Small intestine (tissue), 7 donors: ENCODE measurements at regions not wholly inside any gene's neighbourhood (a gene's known extent, or its start where the extent isn't known, plus 50 kb on each side); places are given as distances from the start of the nearest gene placed in this dataset.

ENCODE experiments used
- DNase-seq, 2 donors: peaks; one replicate each; pipeline versions ENCODE4 v3.0.0 to v3.0.0-alpha.2; 2013
- FAIRE-seq: peaks from 2 replicates; lab custom pipeline; 2012; peaks lifted over from hg19 to GRCh38; lab: Jason Lieb, UNC
- H3K27ac ChIP-seq, 3 donors: one replicate each; pipeline ENCODE4 v1.5.1; 2013; ENCODE audit warnings: low read length in 2 of 3, mild to moderate bottlenecking in 2 of 3, control low read depth in 1 of 3, inconsistent platforms in 1 of 3, low read depth in 1 of 3, moderate library complexity in 1 of 3
- H3K27me3 ChIP-seq, 3 donors: one replicate each; pipeline ENCODE4 v1.6.1; 2013; ENCODE audit warnings: low read length in 3 of 3, inconsistent platforms in 1 of 3; ENCODE audit not compliant: control insufficient read depth in 3 of 3, insufficient read depth in 3 of 3
- H3K36me3 ChIP-seq, 3 donors: one replicate each; pipeline ENCODE4 v1.6.1; 2013; ENCODE audit warnings: low read length in 3 of 3, inconsistent platforms in 1 of 3, low read depth in 1 of 3, mild to moderate bottlenecking in 1 of 3, moderate library complexity in 1 of 3; ENCODE audit not compliant: control insufficient read depth in 3 of 3, insufficient read depth in 2 of 3
- H3K4me1 ChIP-seq, 3 donors: one replicate each; pipeline ENCODE4 v1.6.1; 2013; ENCODE audit warnings: low read length in 2 of 3, inconsistent platforms in 1 of 3, low read depth in 1 of 3, mild to moderate bottlenecking in 1 of 3, moderate library complexity in 1 of 3; ENCODE audit not compliant: control insufficient read depth in 3 of 3, insufficient read depth in 2 of 3
- H3K4me3 ChIP-seq, 3 donors: one replicate each; pipeline ENCODE4 v1.5.1; 2013; ENCODE audit warnings: low read length in 3 of 3, control low read depth in 1 of 3, inconsistent platforms in 1 of 3, low read depth in 1 of 3, mild to moderate bottlenecking in 1 of 3, moderate library complexity in 1 of 3
- H3K9me3 ChIP-seq, 2 donors: one replicate each; pipeline ENCODE4 v1.6.1; 2013; ENCODE audit warnings: low read depth in 1 of 2, low read length in 1 of 2; ENCODE audit not compliant: control insufficient read depth in 2 of 2, insufficient read depth in 1 of 2
- WGBS, 3 donors: extraction: QIAGEN DNeasy Blood & Tissue Kit; methylation state at CpG; one replicate each; pipeline ENCODE4 v1.1.7; 2013; 5-methylcytosine and 5-hydroxymethylcytosine counted together
- donor health status: healthy with polysubstance abuse.
- donor health status: control.
- donor health status: control.
- donor health status: Bipolar disorder and iron deficiency.
- donor health status: healthy.

DNA sequence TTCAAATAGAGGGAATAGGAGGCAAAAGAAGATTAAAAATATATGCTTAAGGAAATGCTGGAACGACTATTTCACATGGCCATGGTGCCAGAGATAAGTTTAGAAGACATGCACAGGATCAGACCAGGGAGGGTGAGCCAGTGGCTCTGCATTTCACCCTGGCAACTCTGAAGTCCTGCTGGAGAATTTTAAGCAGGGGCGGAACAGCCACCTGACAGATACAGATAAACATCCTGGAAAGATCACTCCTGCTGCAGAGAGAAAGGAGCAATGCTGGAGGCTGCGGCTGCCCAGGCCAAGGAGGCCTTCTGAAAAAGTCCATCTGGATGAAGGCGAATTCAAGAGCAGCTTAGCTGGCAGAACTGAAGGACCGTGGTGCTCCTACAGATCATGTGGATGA lies 755.9 kb downstream of the RNF144A start:
- H3K4me3 ChIP-seq: no peak overlapping the region
- H3K9me3 ChIP-seq: no peaks in the 10 kb centered on the region
- H3K4me1 ChIP-seq: peaks cover 0 to 6% (median 0%) of the 10 kb centered on the region in 3 donors
- H3K27me3 ChIP-seq: no peaks in the 10 kb centered on the region
- no peak for FAIRE-seq
- no peaks in the 10 kb centered on the region for H3K36me3 ChIP-seq
- DNase-seq: no peak
- 66 to 72% (median 71%) methylated on average over 5 of the region's 5 CpGs for WGBS, 3 donors
- no peak overlapping the region for H3K27ac ChIP-seq

DNA sequence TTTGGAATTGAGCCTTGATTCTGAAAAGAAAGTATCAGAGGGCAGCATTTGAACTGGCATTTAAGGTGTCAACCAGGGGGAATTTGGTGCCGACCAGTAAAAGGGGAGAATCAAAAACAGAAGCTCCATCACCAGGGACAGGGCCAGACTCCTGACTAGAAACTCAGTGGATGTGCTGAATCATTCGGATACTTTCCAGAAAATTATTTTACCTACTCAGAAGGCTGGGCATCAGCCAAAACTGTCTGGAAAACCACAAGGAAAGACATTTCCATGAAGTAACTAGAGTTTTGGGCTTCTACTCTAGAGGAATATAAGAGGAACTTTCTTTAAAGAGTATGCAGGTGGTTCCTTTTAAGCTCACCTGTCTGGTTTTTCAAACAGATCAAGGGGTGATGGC lies 756.6 kb downstream of the RNF144A start:
- Histone ChIP-seq H3K4me1 (peaks cover 0 to 6% (median 0%) of the 10 kb centered on the region in 3 donors), H3K9me3 (no peaks in the 10 kb centered on the region), H3K27ac (no peak overlapping the region), H3K27me3 (no peaks in the 10 kb centered on the region), H3K4me3 (no peak overlapping the region), H3K36me3 (no peaks in the 10 kb centered on the region)
- DNase-seq: no peak
- no peak for FAIRE-seq
- 80 to 91% (median 85%) methylated on average over 2 of the region's 2 CpGs for WGBS, 3 donors

DNA sequence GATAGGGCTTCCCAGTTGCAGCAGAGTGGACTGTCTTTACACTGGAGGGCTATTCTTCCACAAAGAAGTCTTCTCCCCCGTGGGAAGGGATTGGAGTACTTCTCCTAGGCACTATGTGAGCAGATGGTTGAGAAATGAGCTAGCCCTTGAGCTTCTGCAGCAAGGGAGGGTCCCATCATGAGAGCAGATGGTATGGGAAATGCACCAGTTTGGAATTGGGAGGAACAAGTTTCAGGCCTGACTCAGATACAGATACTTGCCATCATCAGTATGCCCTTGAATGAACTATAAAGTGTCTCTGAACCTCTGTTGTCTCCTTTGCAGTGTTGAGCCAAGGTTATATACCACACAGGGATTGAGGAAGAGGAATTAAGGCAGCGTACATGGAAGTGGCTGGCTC lies 757.4 kb downstream of the RNF144A start:
- 73 to 84% (median 75%) methylated on average over 2 of the region's 2 CpGs for WGBS, 3 donors

DNA sequence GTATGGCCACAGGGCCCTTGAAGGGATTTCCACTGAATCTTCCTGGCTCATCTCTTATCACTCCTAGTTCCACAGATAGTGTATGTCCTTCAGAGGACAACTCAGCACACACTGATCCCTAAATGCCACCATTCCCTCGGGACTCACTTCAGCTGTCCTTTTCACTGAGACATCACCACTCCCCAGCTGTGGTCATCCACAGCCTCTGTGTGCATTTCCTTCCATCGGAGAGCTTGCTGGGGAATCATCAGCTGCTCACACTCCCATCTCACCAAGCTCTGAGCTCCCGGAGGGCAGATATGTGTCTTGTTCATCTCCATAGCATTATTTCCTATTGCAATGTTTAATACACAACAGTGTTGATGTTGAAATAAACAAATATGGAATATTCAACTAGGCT lies 759.5 kb downstream of the RNF144A start:
- Histone ChIP-seq H3K9me3 (no peaks in the 10 kb centered on the region), H3K4me1 (peaks cover 0 to 7% (median 0%) of the 10 kb centered on the region in 3 donors), H3K4me3 (no peak overlapping the region), H3K27ac (no peak overlapping the region), H3K27me3 (no peaks in the 10 kb centered on the region), H3K36me3 (no peaks in the 10 kb centered on the region)
- FAIRE-seq: no peak
- WGBS, 3 donors: 82 to 94% (median 89%) methylated on average over 3 of the region's 3 CpGs
- no peak for DNase-seq

More for the DNA sequence above, 757.4 kb downstream of the RNF144A start:
- Histone ChIP-seq H3K9me3 (no peaks in the 10 kb centered on the region), H3K27ac (no peak overlapping the region), H3K4me3 (no peak overlapping the region), H3K4me1 (peaks cover 0 to 6% (median 0%) of the 10 kb centered on the region in 3 donors), H3K27me3 (no peaks in the 10 kb centered on the region), H3K36me3 (no peaks in the 10 kb centered on the region)
- no peak for DNase-seq
- FAIRE-seq: no peak

DNA sequence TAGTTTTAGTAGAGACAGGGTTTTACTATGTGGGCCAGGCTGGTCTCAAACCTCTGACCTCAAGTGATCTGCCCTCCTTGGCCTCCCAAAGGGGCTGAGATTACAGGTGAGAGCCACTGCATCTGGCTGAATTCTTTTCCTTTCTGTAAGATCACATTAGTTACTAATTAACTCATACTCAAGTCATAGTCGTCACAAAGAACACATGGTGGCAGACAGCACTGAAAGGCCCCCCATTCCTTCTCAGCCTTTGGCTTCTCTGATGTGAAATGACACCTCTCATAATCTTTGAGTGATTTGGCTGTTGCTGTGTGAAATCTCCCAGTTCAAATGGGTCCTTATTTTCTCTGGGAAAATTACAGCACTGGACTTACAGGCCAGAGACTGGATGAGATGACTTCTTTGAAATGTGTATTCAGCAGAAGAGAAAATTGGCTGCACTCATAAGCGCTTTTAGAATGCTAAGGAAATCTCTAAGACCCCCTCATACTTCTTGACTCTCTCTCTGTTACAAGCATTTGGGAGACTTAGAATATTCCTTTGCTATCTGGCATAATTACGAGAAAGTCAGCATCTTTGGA lies 764.8 kb downstream of the RNF144A start:
- Histone ChIP-seq H3K4me3 (no peak overlapping the region), H3K4me1 (peaks cover 0 to 37% (median 0%) of the 10 kb centered on the region in 3 donors), H3K27me3 (no peaks in the 10 kb centered on the region), H3K36me3 (no peaks in the 10 kb centered on the region), H3K9me3 (no peaks in the 10 kb centered on the region), H3K27ac (peak overlapping the region in 1 of 3 donors; percentile 77)
- 55 to 81% (median 68%) methylated on average over 3 of the region's 3 CpGs for WGBS, 3 donors
- peak in 1 of 2 donors; percentile 70 for DNase-seq
- no peak for FAIRE-seq

DNA sequence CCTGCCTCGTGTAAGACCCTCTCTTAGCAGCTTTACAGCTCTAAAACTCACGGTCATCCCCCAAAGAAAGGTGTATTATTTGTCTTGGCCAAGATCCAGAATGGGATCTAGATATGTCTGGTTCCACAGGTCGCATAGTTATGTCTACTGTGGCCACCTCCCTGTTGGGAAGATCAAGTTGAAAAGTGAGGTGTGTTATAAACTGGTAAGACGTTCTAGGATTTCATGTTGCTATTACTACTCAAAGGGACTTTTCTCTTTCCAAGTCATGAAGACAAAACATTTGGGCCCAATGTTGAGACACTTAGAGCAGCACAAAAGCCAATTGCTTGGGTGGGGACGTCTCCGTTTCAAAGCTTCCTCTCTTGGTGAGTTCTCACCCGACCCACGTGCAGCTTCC lies 766.0 kb downstream of the RNF144A start:
- no peaks in the 10 kb centered on the region for H3K27me3 ChIP-seq

DNA sequence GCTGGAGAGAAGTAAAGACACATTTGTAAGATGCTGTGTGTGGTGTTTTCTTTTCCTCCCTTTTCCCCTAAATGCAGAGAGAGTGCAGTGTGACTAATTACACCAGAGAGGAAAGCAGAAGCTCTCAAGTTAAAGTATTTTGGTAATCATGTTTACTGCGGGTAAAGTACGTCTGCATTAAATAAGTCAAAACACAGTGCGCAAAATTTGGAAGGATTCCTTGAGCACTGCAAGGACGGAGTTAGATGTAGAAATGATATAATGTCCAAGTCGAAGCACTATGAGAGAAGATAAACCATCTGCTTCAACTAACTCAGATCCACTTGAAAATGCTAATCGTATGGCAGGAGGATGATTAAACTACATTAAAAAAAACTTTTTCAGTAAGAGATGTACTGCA lies 766.5 kb downstream of the RNF144A start:
- FAIRE-seq (no peak), DNase-seq (no peak)
- H3K9me3 ChIP-seq: no peaks in the 10 kb centered on the region
- H3K27me3 ChIP-seq: no peaks in the 10 kb centered on the region
- H3K27ac ChIP-seq: no peak overlapping the region
- no peak overlapping the region for H3K4me3 ChIP-seq
- WGBS, 3 donors: 69 to 93% (median 91%) methylated on average over 6 of the region's 6 CpGs
- peaks cover 0 to 37% (median 0%) of the 10 kb centered on the region in 3 donors for H3K4me1 ChIP-seq
- no peaks in the 10 kb centered on the region for H3K36me3 ChIP-seq

More for the DNA sequence above, 766.0 kb downstream of the RNF144A start:
- Histone ChIP-seq H3K4me3 (no peak overlapping the region), H3K27ac (peak overlapping the region in 1 of 3 donors; percentile 0), H3K36me3 (no peaks in the 10 kb centered on the region), H3K9me3 (no peaks in the 10 kb centered on the region), H3K4me1 (peaks cover 0 to 37% (median 0%) of the 10 kb centered on the region in 3 donors)
- DNase-seq (peak in 1 of 2 donors; percentile 65), FAIRE-seq (no peak)
- 41 to 63% (median 50%) methylated on average over 8 of the region's 8 CpGs for WGBS, 3 donors

DNA sequence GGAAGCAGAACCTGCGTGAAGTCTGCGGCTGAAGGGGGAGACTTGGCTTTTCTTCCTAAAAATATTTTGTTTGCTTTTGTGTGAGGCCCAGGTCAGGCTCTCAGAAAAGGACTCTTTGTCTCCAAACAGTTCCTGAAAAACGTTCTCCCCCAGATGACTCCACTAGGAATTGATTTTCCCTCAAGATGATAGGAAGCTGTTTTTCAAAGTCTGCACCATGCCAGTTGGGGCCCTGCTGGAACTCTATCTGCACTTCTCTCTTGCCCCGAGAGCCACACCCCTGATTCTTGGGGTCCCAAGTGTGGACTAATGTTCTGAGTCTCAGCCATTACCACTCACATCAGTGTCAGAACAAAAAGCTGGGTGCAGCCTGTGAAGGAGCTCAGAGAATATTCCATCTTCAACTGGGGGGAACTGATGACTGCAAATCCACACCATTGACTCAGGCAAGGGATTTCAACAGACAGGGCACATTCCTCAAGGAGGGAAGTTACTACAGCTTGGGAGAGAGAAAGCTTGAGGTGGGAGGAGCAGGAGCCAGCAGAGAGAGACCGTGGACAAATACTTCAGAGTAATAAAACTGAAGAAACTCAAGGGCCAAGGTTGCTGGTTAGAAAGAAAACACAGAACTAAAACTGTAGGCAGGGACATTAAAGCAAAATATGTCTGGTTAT lies 768.3 kb downstream of the RNF144A start:
- Histone ChIP-seq H3K4me1 (peaks cover 0 to 37% (median 0%) of the 10 kb centered on the region in 3 donors), H3K27me3 (no peaks in the 10 kb centered on the region), H3K27ac (peak overlapping the region in 1 of 3 donors; percentile 48), H3K4me3 (no peak overlapping the region), H3K9me3 (no peaks in the 10 kb centered on the region), H3K36me3 (no peaks in the 10 kb centered on the region)
- peak in 1 of 2 donors; percentile 75 for DNase-seq
- FAIRE-seq: no peak
- 62 to 70% (median 63%) methylated on average over 5 of the region's 5 CpGs for WGBS, 3 donors
